ENCODE measurements at regions not wholly inside any gene's neighbourhood (a gene's known extent, or its start where the extent isn't known, plus 50 kb on each side); places are given as distances from the start of the nearest gene placed in this dataset.
"Not testable (repeated sequence)": the region's sequence is repeated elsewhere in the genome, so short reads cannot be mapped to it uniquely, and the experiment has no call there.

GRCh38 chr3:40901298-40901697, 298.0 kb upstream of the CTNNB1 start:
- DNase-seq, result no peak

GRCh38 chr3:40901796-40902195, 297.5 kb upstream of the CTNNB1 start:
- no peak for DNase-seq

- DNase-seq, result not testable (repeated sequence)
Observed at GRCh38 chr3:40907907-40908465, 291.3 kb upstream of the CTNNB1 start.

GRCh38 chr3:40908612-40909011, 290.7 kb upstream of the CTNNB1 start:
- no peak for DNase-seq

DNA sequence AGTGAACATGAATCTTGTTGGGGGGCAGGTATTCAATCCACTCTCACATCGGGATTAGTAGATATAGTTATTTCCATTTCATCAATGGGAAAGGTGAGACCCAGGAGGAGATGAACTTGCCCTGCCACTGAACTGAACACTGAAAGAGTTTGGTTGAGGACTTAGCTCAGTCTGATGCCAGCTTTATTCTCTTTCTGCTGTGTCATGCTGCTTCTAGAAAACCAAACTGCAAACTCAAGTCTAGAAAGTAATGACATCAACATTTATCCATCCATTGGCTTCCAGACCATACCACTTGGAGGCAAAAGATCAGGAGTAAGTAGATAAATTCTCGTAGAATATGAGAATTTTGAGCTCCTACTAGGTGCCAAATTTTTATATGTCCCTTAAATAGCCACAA, 288.0 kb upstream of the CTNNB1 start:
- no peak for DNase-seq

DNA sequence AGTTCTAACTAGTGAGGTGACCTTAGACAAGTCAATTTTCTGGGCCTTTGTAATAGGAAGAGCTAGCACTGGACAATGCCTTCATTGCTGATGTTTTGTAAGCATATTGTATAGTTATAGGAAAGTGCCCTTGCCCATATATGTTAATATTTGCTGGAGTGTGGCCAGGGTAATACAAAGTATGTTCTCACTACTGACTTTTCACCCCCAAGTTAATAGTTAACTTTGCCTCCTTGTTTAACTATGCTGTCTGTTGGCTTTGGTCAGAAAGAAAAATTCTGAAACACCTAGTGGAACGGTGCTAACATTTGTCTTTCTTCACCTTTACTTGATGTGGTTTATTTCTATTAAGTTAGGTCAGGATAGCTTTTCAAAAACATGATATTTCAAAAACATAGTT, 287.4 kb upstream of the CTNNB1 start:
- DNase-seq, result no peak

DNA sequence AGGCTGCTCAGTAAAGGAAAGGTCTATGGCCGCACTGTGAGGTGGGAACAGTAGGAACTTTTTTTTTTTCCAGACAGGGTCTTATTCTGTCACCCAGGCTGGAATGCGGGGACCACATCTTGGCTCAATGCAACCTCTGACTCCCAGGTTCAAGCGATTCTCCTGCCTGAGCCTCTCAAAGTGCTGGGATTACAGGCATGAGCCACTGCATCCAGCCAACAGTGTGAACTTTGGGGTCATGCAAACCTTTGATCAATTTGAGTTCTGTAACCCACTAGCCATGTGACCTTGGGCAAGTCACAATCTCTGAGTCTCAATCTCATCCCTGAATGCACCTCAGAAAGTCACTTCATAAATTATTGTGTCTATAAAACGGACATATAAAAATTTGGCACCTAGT, 286.8 kb upstream of the CTNNB1 start:
- DNase-seq, result no peak

GRCh38 chr3:40913192-40913591, 286.1 kb upstream of the CTNNB1 start:
- DNase-seq, result no peak

GRCh38 chr3:40913641-40914040, 285.7 kb upstream of the CTNNB1 start:
- DNase-seq, result no peak

DNA sequence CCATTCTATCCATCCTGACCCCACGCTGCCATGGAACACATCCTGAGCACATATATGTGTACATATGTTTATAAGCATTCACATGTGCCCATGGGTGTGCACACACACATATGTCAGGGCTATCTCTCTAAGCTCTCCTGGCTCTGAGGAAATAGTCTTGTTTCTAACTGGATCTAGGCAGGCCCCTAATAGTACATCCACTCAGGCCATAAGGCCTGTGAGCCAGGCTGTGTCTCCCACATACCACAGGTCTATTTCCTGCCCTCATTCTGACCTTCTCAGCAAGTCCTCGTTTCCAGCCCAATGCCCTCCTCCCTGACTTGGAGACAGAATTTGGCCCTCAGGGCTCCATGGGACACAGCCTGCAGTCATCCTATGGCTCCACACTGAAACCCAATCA, 284.8 kb upstream of the CTNNB1 start:
- no peak for DNase-seq

DNA sequence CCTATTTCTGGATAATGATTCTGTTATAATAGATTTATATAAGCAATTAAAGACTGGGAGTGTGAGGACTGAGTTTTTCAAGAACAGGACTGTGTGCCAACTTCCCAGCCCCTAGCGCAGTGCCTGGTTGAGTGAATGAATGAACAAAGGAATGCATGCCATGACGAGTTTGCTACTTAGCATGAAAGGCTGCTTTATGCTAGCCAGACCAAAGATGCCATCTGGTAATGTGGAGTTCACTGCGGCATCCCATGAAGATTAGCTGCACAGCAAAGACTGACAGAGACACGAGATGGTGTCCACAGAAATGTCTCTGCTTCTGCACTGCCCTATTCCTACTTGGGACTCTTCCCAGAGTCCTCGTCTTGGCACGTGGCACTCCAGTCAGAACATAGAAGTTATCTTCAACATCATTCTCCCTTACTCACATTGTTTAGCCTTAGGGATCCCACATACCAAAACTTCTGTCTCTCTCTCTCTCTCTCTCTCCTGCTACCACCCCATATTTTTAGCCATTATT, 283.9 kb upstream of the CTNNB1 start:
- DNase-seq, result no peak

DNA sequence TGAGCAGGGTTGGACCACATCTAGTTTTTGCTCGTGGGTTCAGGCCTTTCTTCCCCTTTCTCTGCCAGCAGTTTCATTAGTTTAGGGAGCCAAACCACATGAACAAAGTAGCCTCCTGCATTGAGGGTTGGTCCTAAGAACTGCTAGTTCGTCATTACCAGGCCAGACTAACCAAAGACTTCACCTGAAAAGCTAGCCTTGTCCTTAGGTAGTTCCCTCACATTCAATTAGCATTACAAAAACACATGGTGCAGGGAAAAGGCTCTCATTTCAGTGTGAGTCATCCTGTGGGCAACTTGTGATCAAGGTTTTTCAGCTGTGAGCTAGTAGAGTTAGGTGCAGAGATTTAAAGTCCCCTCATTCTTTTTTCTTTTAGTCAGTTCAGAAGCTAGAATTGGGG, 279.3 kb upstream of the CTNNB1 start:
- no peak for DNase-seq

GRCh38 chr3:40921251-40921650, 278.1 kb upstream of the CTNNB1 start:
- DNase-seq, result no peak

DNA sequence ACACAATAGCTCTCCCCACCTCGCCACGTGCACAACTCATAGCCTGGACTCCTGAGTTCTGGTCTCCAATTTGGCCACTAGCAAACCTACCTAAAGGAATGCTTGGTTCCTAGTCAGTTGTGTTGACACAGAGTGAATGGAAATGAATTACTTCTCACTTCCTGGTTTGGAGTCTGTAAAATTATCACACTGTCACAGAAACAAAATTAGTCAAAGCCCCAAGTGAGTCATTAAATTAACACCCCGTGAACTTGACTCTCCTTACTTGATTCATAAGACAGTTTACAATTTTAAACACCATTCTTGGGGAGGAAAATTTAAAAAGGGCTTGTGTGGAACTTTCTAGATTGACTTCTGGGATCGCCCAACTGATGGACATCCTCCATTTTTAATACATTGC, 276.2 kb upstream of the CTNNB1 start:
- no peak for DNase-seq

GRCh38 chr3:40923651-40924050, 275.7 kb upstream of the CTNNB1 start:
- DNase-seq, result no peak

DNA sequence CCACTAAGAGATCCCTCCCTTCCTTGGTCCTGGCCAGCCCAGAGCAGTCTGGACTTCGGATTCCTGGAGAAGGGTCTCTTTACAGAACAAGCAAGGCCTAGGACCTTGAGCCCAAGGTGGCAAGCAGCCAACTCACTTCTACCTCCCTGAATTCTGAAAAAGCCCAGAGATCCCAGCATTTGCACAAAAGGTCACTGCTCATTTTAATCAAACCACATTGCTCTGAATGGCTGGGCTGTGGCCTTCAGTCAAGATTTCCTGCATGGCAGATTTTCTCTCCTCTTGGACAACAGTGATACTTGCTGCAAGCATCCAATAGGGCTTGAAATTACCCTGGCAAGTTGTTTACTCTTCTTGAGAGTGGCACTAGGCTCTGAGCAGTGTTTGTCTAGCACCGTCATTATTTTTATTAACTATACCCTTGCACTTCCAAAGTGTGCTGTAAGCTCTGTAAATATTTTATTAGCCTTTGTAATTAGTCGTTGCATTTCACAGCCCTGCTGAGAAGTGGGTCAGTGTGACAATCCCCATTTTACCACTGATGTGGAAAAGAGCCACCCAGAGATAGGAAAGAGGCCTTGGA, 274.7 kb upstream of the CTNNB1 start:
- DNase-seq, result no peak

- DNase-seq, result no peak
Observed at GRCh38 chr3:40925231-40925630, 274.1 kb upstream of the CTNNB1 start.

GRCh38 chr3:40930131-40930538, 269.2 kb upstream of the CTNNB1 start:
- DNase-seq, result no peak

DNA sequence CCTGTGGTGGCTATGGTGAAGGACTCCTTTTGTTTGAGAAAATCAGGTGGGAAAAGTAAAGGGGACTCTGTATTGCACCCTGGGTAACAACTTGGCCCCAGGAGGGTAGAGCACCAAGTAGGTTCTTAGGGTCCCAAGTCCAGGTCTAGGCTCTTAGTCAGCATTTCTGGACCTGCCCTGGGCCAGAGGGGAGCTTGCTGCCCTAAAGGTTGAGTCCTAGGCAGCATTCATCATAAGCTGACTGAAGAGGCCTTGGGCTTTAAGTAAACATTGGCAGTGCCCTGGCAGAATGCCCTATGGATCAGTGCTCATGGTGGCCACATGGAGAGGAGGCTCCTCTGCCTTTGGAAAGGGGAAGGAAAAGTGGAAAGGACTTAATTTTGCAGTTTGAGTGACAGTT, 268.5 kb upstream of the CTNNB1 start:
- no peak for DNase-seq

GRCh38 chr3:40938591-40938990, 260.7 kb upstream of the CTNNB1 start:
- no peak for DNase-seq

- DNase-seq, result no peak
Observed at GRCh38 chr3:40939030-40939740, 260.1 kb upstream of the CTNNB1 start.

DNA sequence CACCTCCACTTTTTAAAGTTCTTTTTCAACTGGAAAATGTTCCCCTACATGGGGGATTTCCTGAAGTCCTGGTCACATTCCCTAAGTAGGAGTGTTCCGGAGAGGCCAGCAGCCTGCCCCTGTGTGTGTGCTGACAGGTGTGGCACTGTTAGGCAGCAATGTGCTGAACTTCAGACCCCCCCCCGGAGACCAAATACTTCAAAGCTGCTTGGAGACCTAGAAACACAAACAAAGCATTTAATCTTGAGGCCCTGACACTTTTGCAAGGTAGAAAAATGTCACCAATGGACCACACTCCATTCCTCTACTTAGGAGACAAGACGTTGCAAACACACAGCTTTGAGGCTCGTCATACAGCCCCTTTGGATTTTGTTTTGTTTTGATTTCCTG, 259.6 kb upstream of the CTNNB1 start:
- DNase-seq, result no peak

DNA sequence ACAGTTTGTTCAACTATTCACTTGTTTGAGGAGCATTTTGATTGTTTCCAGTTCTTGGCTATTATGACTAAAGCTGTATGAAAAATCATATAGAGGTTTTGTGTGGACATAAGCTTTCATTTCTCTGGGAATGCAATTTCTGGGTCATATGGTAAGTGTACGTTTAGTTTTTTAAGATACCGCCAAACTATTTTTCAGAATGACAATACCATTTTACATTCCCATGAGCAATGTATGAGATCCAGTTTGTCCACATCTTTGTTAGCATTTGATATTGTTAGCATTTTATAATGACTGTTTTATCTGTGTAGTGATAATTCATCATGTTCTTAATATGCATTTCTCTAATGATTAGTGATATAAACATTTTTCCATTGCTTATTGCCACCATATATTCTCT, 258.7 kb upstream of the CTNNB1 start:
- no peak for DNase-seq

GRCh38 chr3:40947022-40947421, 252.3 kb upstream of the CTNNB1 start:
- DNase-seq, result not testable (repeated sequence)

All from muscle of arm (tissue), 1 donor.